Prostate gland (tissue), 2 donors: ENCODE measurements at regions not wholly inside any gene's neighbourhood (a gene's known extent, or its start where the extent isn't known, plus 50 kb on each side); places are given as distances from the start of the nearest gene placed in this dataset.

Source experiments
- DNase-seq: peaks from one replicate; pipeline ENCODE4 v3.0.0-alpha.2; 2019; ENCODE audit warnings: low spot score
- H3K27ac ChIP-seq, 2 donors: fragments of 200-600 bp; sonication (generic); 2 replicates each; pipeline ENCODE4 v1.5.1; 2017 to 2019
- H3K27me3 ChIP-seq: fragments of 200-600 bp; sonication (generic); replicated peaks from 2 replicates; pipeline ENCODE4 v1.5.1; 2019; ENCODE audit not compliant: insufficient read depth
- H3K36me3 ChIP-seq, 2 donors: fragments of 200-600 bp; sonication (generic); 1 replicate in 1 of 2; 2 replicates in 1 of 2; pipeline versions ENCODE4 v1.5.1 to v1.8.1; 2017 to 2019
- H3K4me1 ChIP-seq: fragments of 200-600 bp; sonication (generic); replicated peaks from 2 replicates; pipeline ENCODE4 v1.5.1; 2019
- H3K4me3 ChIP-seq, 2 donors: fragments of 200-600 bp; sonication (generic); 2 replicates each; pipeline ENCODE4 v1.5.1; 2017 to 2019
- H3K9me3 ChIP-seq: fragments of 200-600 bp; sonication (generic); 2 replicates; pipeline ENCODE4 v1.5.1; 2017
- CTCF ChIP-seq, 4 experiments: fragments of 200-600 bp in 2 of 4; fragments of 450-650 bp in 2 of 4; sonication (generic) in 2 of 4; IDR thresholded peaks; 1 replicate in 3 of 4; 2 replicates in 1 of 4; pipeline ENCODE4 v1.5.1; 2016 to 2019; ENCODE audit warnings: antibody characterized with exemption in 4 of 4, mild to moderate bottlenecking in 2 of 4, moderate library complexity in 2 of 4
- POLR2A ChIP-seq: fragments of 450-650 bp; IDR thresholded peaks from one replicate; pipeline ENCODE4 v1.6.1; 2016; ENCODE audit warnings: antibody characterized with exemption, mild to moderate bottlenecking
- POLR2AphosphoS5 ChIP-seq: sonication (generic); formaldehyde crosslinking; IDR thresholded peaks from one replicate; pipeline ENCODE4 v1.6.1; 2017; ENCODE audit warnings: antibody characterized with exemption
- WGBS: methylation state at CpG from one replicate; pipeline ENCODE4 v1.1.5; 2018; 5-methylcytosine and 5-hydroxymethylcytosine counted together
- intact Hi-C: fragments of 100-400 bp; cut with DNase I; formaldehyde crosslinking; loops from one replicate; pipeline ENCODE4 v1.14.2; 2022

- Histone ChIP-seq H3K9me3 (no peaks in the 10 kb centered on the region), H3K27ac (no peak overlapping the region), H3K4me1 (no peaks in the 10 kb centered on the region), H3K27me3 (no peaks in the 10 kb centered on the region), H3K4me3 (no peak overlapping the region), H3K36me3 (no peaks in the 10 kb centered on the region)
- DNase-seq: no peak
- intact Hi-C loops: no loop called here
- 91% methylated on average over 13 of the region's 13 CpGs for WGBS
- TF ChIP-seq POLR2AphosphoS5 (no peak), CTCF (IDR thresholded peaks at IDR 0.05) (no peak)
Observed at GRCh38 chr12:19826980-19827550, 387.8 kb downstream of the AEBP2 start.

- Histone ChIP-seq H3K9me3 (no peaks in the 10 kb centered on the region), H3K27ac (no peak overlapping the region), H3K4me1 (no peaks in the 10 kb centered on the region), H3K4me3 (no peak overlapping the region), H3K36me3 (no peaks in the 10 kb centered on the region), H3K27me3 (no peaks in the 10 kb centered on the region)
- 81% methylated on average over 4 of the region's 4 CpGs for WGBS
- DNase-seq: no peak
- no peak for TF ChIP-seq POLR2AphosphoS5
- no peak for TF ChIP-seq CTCF (IDR thresholded peaks at IDR 0.05)
- TF ChIP-seq POLR2A: no peak
- intact Hi-C loops: no loop called here
Observed at GRCh38 chr12:19829100-19829853, 390.0 kb downstream of the AEBP2 start.

GRCh38 chr12:19830446-19830845, 391.2 kb downstream of the AEBP2 start:
- no peak for DNase-seq
- TF ChIP-seq POLR2AphosphoS5 (no peak), POLR2A (no peak), CTCF (IDR thresholded peaks at IDR 0.05) (no peak)

GRCh38 chr12:19833775-19834501, 394.6 kb downstream of the AEBP2 start:
- 22% methylated on average over 2 of the region's 2 CpGs for WGBS
- Histone ChIP-seq H3K9me3 (no peaks in the 10 kb centered on the region), H3K27me3 (no peaks in the 10 kb centered on the region), H3K4me1 (no peaks in the 10 kb centered on the region), H3K4me3 (no peak overlapping the region), H3K27ac (no peak overlapping the region), H3K36me3 (no peaks in the 10 kb centered on the region)
- DNase-seq: no peak
- intact Hi-C loops: no loop called here
- TF ChIP-seq POLR2AphosphoS5: no peak
- no peak for TF ChIP-seq POLR2A
- TF ChIP-seq CTCF (IDR thresholded peaks at IDR 0.05): no peak

More at GRCh38 chr12:19830446-19830845, 391.2 kb downstream of the AEBP2 start:
- WGBS: 76% methylated on average over 2 of the region's 2 CpGs
- no peak overlapping the region for H3K4me3 ChIP-seq
- H3K27me3 ChIP-seq: no peaks in the 10 kb centered on the region
- H3K9me3 ChIP-seq: no peaks in the 10 kb centered on the region
- no peak overlapping the region for H3K27ac ChIP-seq
- intact Hi-C loops: no loop called here
- no peaks in the 10 kb centered on the region for H3K36me3 ChIP-seq
- H3K4me1 ChIP-seq: no peaks in the 10 kb centered on the region
